Body of pancreas (tissue), 4 donors: ENCODE measurements at regions not wholly inside any gene's neighbourhood (a gene's known extent, or its start where the extent isn't known, plus 50 kb on each side); places are given as distances from the start of the nearest gene placed in this dataset.

Source experiments
- CTCF ChIP-seq, 7 experiments: fragments of 450-650 bp in 4 of 7; fragments of 200-600 bp in 3 of 7; sonication (generic) in 3 of 7; IDR thresholded peaks; one replicate each; pipeline ENCODE4 v1.5.1; 2016 to 2019; ENCODE audit warnings: antibody characterized with exemption in 7 of 7
- POLR2A ChIP-seq, 3 donors: fragments of 450-650 bp; IDR thresholded peaks; one replicate each; pipeline ENCODE4 v1.6.1; 2016; ENCODE audit warnings: antibody characterized with exemption in 3 of 3, mild to moderate bottlenecking in 2 of 3

- TF ChIP-seq POLR2A (IDR thresholded peaks at IDR 0.05) (no peak), CTCF (IDR thresholded peaks at IDR 0.05) (no peak)
These were observed 93.5 kb downstream of the ZNF608 start for GRCh38 chr5:124652892-124653441.
